ENCODE measurements at regions not wholly inside any gene's neighbourhood (a gene's known extent, or its start where the extent isn't known, plus 50 kb on each side); places are given as distances from the start of the nearest gene placed in this dataset.

DNA sequence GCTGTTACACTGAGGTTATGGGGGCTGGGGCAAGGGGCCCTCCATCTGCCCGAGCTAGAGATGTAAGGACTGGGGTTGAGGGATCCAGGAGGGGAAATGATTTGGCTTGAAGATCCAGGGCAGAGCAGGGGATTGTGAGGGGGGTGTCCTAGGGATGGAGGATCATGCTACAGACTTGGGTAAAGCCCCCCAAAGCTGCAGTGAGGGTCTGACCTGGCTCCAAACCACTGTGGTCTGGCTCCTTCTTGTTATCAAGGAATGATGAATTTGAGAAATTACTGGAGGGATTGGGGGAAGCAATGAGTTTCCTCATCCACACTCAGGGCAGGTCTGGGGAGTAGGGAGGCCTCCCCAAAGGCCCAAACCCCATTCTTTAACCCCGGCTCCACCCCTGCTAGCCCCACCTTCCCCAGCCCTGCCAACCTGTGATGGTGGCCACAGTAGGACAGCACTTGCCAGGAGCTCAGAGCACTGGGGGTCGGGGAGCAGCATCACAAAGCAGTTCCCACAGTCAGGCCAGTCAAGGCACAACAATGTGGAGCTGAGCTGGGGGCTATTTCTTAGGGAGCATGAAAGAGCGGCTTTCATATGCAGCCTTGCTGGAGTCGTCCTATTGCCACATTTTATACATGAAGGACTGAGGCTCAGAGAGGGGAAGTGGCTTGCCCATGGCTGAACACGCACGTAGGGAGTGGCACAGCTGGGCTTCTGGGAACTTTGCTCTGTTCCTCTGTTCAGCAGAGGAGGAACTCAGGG, 165.5 kb downstream of the EFNB1 start:
- H3K36me3 ChIP-seq (ENCODE audit: control insufficient read depth, insufficient read depth, low read length), result no peaks in the 10 kb centered on the region
- DNase-seq (ENCODE audit: low read depth in 4 of 6, low spot score in 6 of 6), result no peak
- no peak overlapping the region for H3K4me3 ChIP-seq (ENCODE audit: low read depth, low read length)
- peaks cover 44% of the 10 kb centered on the region for H3K4me1 ChIP-seq (ENCODE audit: control insufficient read depth, insufficient read depth, low read length)
- H3K9me3 ChIP-seq (ENCODE audit: control insufficient read depth, insufficient read depth, low read length), result no peaks in the 10 kb centered on the region
- no peak overlapping the region for H3K27ac ChIP-seq (ENCODE audit: low read depth, low read length)
- no peaks in the 10 kb centered on the region for H3K27me3 ChIP-seq (ENCODE audit: control insufficient read depth, insufficient read depth, low read length)
- 42% methylated on average over 5 of the region's 7 CpGs for WGBS (ENCODE audit: insufficient coverage)

DNA sequence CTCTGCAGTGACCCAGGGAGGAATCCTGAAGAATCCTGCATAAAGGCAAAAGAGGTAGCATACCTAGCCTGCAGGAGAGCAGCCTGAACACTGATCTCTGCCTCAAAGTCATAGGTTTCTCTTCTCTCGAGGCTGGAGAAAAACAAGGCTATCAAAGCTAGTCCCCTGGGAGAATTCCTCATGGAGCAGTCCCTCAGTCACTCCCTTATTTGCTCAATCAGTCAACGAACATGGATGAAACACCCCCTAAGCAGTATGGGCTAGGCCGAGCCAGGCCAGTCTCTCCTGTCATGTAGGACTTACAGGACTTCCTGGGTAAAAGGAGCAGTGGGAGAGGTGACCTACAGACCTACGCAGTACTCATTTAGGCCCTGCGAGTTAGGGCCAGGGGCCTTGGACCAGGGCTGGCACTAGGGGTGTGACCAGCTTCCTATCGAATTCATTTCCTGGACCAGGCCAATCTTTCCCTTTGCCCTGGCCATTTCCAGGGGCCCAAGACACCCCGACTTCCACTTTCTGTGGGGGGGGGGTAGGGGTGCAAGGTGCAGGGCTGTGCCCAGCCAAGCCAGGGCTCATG, 164.1 kb downstream of the EFNB1 start:
- no peak overlapping the region for H3K4me3 ChIP-seq (ENCODE audit: low read depth, low read length)
- H3K27me3 ChIP-seq (ENCODE audit: control insufficient read depth, insufficient read depth, low read length), result no peaks in the 10 kb centered on the region
- H3K4me1 ChIP-seq (ENCODE audit: control insufficient read depth, insufficient read depth, low read length), result peaks cover 44% of the 10 kb centered on the region
- no peaks in the 10 kb centered on the region for H3K36me3 ChIP-seq (ENCODE audit: control insufficient read depth, insufficient read depth, low read length)
- H3K27ac ChIP-seq (ENCODE audit: low read depth, low read length), result no peak overlapping the region
- DNase-seq (ENCODE audit: low read depth in 4 of 6, low spot score in 6 of 6), result no peak
- 67% methylated on average over 6 of the region's 7 CpGs for WGBS (ENCODE audit: insufficient coverage)
- H3K9me3 ChIP-seq (ENCODE audit: control insufficient read depth, insufficient read depth, low read length), result no peaks in the 10 kb centered on the region

DNA sequence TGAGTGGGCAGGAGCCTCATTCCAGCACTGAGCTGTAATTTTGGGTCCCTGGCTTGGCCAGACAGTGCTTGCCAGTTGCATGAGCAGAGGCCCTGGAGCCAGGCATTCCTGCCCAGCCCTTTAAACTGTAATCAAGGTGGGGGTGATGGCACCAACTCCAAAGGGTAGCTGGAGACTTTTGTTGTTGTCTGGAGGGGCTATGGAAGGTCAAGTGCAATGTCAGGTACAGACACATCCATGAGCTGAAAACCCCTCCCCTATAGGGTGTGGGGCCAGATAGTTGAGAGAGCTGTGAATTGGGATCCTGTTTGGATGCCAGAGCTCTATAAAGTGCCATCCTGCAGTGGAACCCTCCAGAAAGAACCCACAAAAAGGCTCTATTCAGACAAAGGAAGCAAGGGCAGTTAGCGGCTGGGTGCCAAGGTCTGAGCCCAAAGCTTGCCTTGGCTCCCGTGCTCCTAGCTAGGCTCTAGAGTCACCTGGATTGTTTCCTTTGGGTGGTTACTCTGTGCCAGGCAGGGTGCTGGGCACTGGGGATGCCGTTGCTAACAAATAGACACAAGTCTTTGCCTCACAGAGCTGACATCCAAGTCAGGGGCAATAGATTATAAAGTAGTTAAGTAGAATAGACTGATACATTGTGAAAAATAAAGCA, 163.0 kb downstream of the EFNB1 start:
- 49% methylated on average over 3 of the region's 3 CpGs for WGBS (ENCODE audit: insufficient coverage)
- H3K4me3 ChIP-seq (ENCODE audit: low read depth, low read length), result no peak overlapping the region
- H3K27ac ChIP-seq (ENCODE audit: low read depth, low read length), result no peak overlapping the region
- H3K36me3 ChIP-seq (ENCODE audit: control insufficient read depth, insufficient read depth, low read length), result no peaks in the 10 kb centered on the region
- H3K9me3 ChIP-seq (ENCODE audit: control insufficient read depth, insufficient read depth, low read length), result no peaks in the 10 kb centered on the region
- peaks cover 44% of the 10 kb centered on the region for H3K4me1 ChIP-seq (ENCODE audit: control insufficient read depth, insufficient read depth, low read length)
- DNase-seq (ENCODE audit: low read depth in 4 of 6, low spot score in 6 of 6), result no peak
- H3K27me3 ChIP-seq (ENCODE audit: control insufficient read depth, insufficient read depth, low read length), result no peaks in the 10 kb centered on the region

DNA sequence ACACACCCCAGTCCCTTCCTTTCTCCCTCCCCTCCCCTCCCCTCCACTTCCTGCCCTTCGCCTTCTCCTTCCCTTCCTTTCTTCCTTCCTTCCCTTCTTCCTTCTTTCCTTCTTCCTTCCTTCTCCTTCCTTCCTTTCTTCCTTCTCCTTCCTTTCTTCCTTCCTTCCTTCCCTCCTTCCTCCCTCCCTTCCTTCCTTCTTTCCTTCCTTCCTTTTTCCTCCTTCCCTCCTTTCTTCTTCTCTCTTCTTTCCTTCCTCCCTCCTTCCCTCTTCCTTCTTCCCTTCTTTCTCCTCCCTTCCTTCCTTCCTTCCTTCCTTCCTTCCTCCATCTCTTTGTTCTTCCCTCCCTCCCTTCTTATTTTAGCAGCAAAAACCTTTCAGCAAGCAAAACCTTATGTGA, 162.1 kb downstream of the EFNB1 start:
- Histone ChIP-seq H3K27ac (ENCODE audit: low read depth, low read length) (peak overlapping the region; percentile 7), H3K27me3 (ENCODE audit: control insufficient read depth, insufficient read depth, low read length) (no peaks in the 10 kb centered on the region), H3K4me1 (ENCODE audit: control insufficient read depth, insufficient read depth, low read length) (peaks cover 39% of the 10 kb centered on the region), H3K4me3 (ENCODE audit: low read depth, low read length) (no peak overlapping the region), H3K9me3 (ENCODE audit: control insufficient read depth, insufficient read depth, low read length) (no peaks in the 10 kb centered on the region), H3K36me3 (ENCODE audit: control insufficient read depth, insufficient read depth, low read length) (no peaks in the 10 kb centered on the region)
- 71% methylated on average over 1 of the region's 1 CpG for WGBS (ENCODE audit: insufficient coverage)
- DNase-seq (ENCODE audit: low read depth in 4 of 6, low spot score in 6 of 6), result no peak

DNA sequence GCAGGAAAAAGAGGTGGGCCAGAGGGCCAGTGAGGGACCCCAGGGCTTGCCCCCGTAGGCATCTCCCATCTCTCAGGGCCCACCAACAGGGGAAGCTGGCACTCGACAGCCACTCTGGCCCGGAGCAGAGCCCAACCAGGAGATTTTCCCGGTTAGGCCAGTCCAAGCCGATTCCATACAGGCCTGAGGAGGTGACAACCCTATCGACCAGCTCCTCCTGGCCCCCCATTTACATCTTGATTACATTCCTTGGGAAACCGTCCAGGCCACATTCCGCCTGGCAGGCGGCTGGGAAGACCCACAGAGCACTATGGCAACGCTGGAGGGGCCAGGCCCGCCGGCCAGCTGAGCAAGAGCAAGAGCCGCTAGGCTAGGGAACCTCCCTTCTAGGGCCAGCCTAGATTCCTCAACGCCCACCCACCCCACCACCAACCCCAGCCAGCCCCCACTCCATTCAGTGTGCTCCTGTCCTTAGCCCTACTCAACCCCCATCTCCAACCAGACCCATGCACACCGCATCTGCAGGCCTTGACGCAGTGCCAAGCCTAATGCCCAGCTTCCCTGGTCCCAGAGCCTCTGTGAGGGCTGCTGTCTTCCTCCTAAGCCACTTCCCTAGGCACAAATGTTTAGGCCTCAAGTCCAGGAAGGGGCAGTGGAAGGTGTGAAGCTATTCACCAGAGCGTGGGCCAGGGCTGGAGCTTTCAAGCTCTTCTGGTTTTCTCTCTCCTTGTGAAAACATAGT, 161.2 kb downstream of the EFNB1 start:
- no peak overlapping the region for H3K4me3 ChIP-seq (ENCODE audit: low read depth, low read length)
- no peaks in the 10 kb centered on the region for H3K27me3 ChIP-seq (ENCODE audit: control insufficient read depth, insufficient read depth, low read length)
- 19% methylated on average over 17 of the region's 17 CpGs for WGBS (ENCODE audit: insufficient coverage)
- H3K9me3 ChIP-seq (ENCODE audit: control insufficient read depth, insufficient read depth, low read length), result no peaks in the 10 kb centered on the region
- H3K27ac ChIP-seq (ENCODE audit: low read depth, low read length), result peak overlapping the region; percentile 10
- peak in 4 of 6 donors; percentile 17 to 79 (median 52) for DNase-seq (ENCODE audit: low read depth in 4 of 6, low spot score in 6 of 6)
- peaks cover 30% of the 10 kb centered on the region for H3K4me1 ChIP-seq (ENCODE audit: control insufficient read depth, insufficient read depth, low read length)
- H3K36me3 ChIP-seq (ENCODE audit: control insufficient read depth, insufficient read depth, low read length), result no peaks in the 10 kb centered on the region

DNA sequence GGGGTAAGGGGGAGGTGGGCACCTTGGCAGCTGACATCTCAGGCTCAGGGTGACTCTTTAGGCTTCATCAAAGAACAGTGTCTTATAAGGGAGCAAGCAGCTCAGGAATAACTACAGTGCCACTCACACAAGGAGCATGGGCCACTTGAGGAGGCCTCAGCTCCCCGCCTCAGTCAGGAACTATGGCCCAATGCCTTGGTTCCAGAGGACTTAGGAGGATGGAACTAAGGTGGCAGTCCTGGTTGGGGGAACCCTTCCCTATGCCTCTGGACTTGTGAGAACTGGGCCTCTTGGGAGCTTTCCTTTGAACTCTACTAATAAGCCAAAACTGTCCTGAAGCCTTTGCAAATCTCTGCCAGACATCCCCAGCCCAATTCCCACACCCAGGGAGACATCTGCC, 160.6 kb downstream of the EFNB1 start:
- H3K27ac ChIP-seq (ENCODE audit: low read depth, low read length), result peak overlapping the region; percentile 10
- no peaks in the 10 kb centered on the region for H3K27me3 ChIP-seq (ENCODE audit: control insufficient read depth, insufficient read depth, low read length)
- no CpG with 5 or more reads among the region's 1 CpG for WGBS (ENCODE audit: insufficient coverage)
- DNase-seq (ENCODE audit: low read depth in 4 of 6, low spot score in 6 of 6), result no peak
- H3K4me1 ChIP-seq (ENCODE audit: control insufficient read depth, insufficient read depth, low read length), result peaks cover 26% of the 10 kb centered on the region
- H3K9me3 ChIP-seq (ENCODE audit: control insufficient read depth, insufficient read depth, low read length), result no peaks in the 10 kb centered on the region
- H3K4me3 ChIP-seq (ENCODE audit: low read depth, low read length), result no peak overlapping the region
- no peaks in the 10 kb centered on the region for H3K36me3 ChIP-seq (ENCODE audit: control insufficient read depth, insufficient read depth, low read length)

DNA sequence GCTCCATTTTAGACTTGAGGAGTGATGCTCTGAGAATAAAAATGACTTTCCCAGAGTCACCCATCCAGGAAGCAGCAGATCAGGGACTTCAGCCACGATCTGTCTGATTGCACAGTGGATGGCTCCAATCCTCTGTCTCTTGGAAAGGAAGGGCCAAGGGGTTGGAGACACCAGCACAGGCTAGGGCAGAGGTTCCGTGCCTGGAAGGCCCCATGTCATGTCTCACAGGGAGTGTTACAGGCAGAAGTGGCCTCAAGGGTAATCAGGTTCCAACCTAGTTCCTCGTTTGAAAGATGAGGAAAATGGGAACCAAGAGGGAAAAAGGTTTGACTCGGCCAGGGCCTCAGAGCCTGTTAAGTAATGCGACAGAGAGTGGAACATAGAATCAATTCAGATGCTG, 160.0 kb downstream of the EFNB1 start:
- 73% methylated on average over 5 of the region's 5 CpGs for WGBS (ENCODE audit: insufficient coverage)
- Histone ChIP-seq H3K9me3 (ENCODE audit: control insufficient read depth, insufficient read depth, low read length) (no peaks in the 10 kb centered on the region), H3K27me3 (ENCODE audit: control insufficient read depth, insufficient read depth, low read length) (no peaks in the 10 kb centered on the region)

DNA sequence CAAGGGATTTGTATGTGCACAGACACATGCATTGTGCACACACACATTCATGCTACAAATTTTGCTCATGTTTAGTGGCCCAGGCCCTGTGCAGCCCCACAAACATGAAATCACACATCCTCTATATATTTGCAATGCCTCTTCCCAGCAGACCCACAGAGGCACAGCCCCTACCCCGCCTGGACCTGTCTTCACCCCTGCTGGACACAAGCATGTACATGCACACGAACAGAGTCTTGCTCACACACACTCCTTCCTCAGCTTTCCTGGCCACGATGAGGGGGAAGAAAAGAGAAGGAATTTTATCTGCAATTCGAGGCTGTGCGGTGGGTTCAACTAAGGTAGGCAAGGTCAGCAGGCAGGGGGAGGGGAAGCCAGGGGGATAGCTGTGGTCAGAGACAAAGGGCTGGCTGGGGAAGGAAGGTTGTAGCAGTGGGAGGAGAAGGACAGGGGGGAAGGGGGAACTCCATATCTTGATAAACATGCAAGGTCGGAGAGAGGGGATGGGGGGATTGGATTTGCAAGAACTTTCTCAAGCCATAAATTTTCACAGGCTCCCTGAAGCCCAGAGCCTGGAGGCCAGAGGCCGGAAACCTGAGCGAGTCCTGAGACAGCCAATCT, 156.4 kb downstream of the EFNB1 start:
- Histone ChIP-seq H3K4me1 (ENCODE audit: control insufficient read depth, insufficient read depth, low read length) (peaks cover 9% of the 10 kb centered on the region), H3K4me3 (ENCODE audit: low read depth, low read length) (no peak overlapping the region), H3K27me3 (ENCODE audit: control insufficient read depth, insufficient read depth, low read length) (no peaks in the 10 kb centered on the region), H3K36me3 (ENCODE audit: control insufficient read depth, insufficient read depth, low read length) (no peaks in the 10 kb centered on the region), H3K9me3 (ENCODE audit: control insufficient read depth, insufficient read depth, low read length) (no peaks in the 10 kb centered on the region), H3K27ac (ENCODE audit: low read depth, low read length) (no peak overlapping the region)
- DNase-seq (ENCODE audit: low read depth in 4 of 6, low spot score in 6 of 6), result no peak
- WGBS (ENCODE audit: insufficient coverage), result 62% methylated on average over 7 of the region's 8 CpGs

More for the DNA sequence above, 160.0 kb downstream of the EFNB1 start:
- no peak overlapping the region for H3K4me3 ChIP-seq (ENCODE audit: low read depth, low read length)
- no peak overlapping the region for H3K27ac ChIP-seq (ENCODE audit: low read depth, low read length)
- no peak for DNase-seq (ENCODE audit: low read depth in 4 of 6, low spot score in 6 of 6)
- H3K36me3 ChIP-seq (ENCODE audit: control insufficient read depth, insufficient read depth, low read length), result no peaks in the 10 kb centered on the region
- H3K4me1 ChIP-seq (ENCODE audit: control insufficient read depth, insufficient read depth, low read length), result peaks cover 20% of the 10 kb centered on the region
